ENCODE measurements at regions not wholly inside any gene's neighbourhood (a gene's known extent, or its start where the extent isn't known, plus 50 kb on each side); places are given as distances from the start of the nearest gene placed in this dataset.

DNA sequence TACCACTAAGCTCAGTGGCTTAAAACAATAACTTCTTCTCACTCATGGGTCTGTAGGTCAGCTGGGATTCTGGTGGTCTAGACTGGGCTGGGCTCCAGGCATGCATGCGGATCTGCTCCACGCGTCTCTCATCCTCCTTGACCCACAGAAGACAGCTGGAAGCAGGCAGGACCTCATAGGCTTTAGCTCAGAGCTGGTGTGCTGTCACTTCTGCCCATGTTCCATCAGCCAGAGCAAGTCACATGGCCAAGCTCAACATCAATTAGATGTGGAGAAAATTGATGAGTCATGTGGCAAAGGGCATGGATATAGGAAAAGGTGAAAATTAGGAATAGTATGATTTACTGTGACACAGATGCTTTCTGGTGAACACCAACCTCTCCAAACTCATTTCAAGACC is 57.4 kb upstream of the PSMF1 start:
- peak; percentile 29 to 32 for DNase-seq
- no peak for TF ChIP-seq GATA1 (IDR thresholded peaks at IDR 0.05; ENCODE audit: low read depth, low read length)
- TF ChIP-seq POLR2A (IDR thresholded peaks at IDR 0.05; ENCODE audit: low read length), result no peak

DNA sequence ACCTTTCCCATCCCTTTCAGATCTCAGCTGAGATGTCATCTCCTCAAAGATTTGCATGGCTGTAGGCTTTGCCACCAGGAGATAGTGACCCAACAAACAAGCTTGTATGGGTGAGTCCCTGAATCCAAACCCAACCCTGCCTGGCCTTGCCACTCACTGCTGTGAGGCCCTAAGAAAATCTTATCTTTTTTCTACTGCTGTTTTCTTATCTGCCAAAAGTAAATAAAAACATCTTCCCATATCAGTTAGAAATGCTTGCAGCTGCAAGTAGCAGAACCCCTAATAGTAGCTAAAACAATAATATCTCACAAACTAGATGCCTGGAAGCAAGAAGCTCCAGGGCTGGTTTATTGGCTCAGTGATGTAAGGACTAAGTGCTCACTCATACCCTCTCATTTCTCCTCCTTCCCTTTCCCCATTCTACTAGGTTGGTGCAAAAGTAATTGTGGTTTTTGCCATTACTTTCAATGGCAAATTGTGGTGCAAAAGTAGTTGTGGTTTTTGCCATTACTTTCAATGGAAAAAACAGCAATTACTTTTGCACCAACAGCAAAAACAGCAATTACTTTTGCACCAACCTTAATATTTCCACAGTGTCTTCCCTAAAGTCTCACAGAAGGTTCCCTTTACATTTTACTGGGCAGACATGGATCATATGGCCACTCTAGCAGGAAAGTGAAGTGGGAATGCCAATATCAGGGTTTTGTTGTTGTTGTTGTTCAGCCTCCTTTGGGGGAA is 56.7 kb upstream of the PSMF1 start:
- TF ChIP-seq GATA1 (IDR thresholded peaks at IDR 0.05; ENCODE audit: low read depth, low read length) (no peak), POLR2A (IDR thresholded peaks at IDR 0.05; ENCODE audit: low read length) (no peak)
- peak; percentile 45 to 83 for DNase-seq

DNA sequence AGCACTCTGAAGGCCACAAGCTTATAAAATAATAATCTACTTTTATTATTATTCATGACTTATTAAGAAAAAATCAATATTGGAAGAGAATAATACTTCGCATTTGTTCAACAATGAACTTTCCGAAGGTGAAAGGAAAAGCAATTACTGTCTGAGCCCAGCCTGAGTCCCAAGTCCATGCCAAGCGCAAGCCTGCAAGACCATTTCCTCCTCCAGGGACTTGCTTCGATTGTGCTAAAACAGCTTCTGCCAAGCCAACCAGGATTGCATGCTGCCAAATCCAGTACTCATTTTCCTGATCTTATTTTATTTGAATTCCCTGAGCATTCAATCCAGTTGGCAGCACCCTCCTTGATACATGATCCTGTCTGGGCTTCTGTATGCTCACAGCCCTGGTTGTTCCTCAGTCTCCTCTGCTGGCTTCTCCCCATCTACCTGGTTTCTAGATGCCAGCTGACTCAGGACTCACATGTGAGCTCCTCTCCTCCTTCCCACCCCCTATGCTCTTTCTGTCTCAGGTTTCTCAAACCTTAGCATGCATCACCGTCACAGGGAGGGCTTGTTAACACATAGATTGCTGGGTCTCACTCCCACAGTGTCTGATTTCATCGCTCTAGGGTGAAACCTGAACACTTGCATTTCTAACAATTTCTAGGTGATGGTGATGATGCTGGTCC is 55.9 kb upstream of the PSMF1 start:
- no peak for TF ChIP-seq POLR2A (IDR thresholded peaks at IDR 0.05; ENCODE audit: low read length)
- no peak for TF ChIP-seq GATA1 (IDR thresholded peaks at IDR 0.05; ENCODE audit: low read depth, low read length)
- DNase-seq, result no peak

Data from erythroblast (primary cell).